Fibroblast of skin of left biceps (primary cell): ENCODE measurements at regions not wholly inside any gene's neighbourhood (a gene's known extent, or its start where the extent isn't known, plus 50 kb on each side); places are given as distances from the start of the nearest gene placed in this dataset.

Experiments used
- DNase-seq, 2 experiments: peaks; one replicate each; pipeline ENCODE4 v3.0.0-alpha.2; 2013; ENCODE audit warnings: low read depth in 2 of 2

- no peak for DNase-seq
Measured at GRCh38 chr9:89792189-89793123, 187.6 kb downstream of the GADD45G start.

- no peak for DNase-seq
Measured at GRCh38 chr9:89793124-89793495, 188.3 kb downstream of the GADD45G start.

DNA sequence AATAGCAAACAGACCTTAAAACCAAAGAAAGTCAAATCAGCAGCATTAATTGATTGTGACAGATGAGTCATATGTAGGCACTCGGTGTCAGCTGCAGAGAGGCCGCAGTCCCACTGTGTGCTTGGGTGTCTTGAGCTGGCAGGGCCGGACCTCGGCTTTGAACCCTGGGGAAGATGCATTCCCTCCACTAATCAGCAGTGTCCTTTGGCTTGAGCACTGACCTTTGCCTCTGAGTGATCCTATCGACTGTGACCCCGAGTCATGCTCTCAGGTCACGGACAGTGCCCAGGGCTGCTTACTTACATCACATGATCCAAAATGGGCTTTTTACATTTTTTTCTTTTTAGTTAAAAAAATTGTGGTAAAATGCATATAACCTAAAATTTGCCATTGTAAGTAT, 188.7 kb downstream of the GADD45G start:
- no peak for DNase-seq

- no peak for DNase-seq
Measured at GRCh38 chr9:89794918-89795317, 190.1 kb downstream of the GADD45G start.

DNA sequence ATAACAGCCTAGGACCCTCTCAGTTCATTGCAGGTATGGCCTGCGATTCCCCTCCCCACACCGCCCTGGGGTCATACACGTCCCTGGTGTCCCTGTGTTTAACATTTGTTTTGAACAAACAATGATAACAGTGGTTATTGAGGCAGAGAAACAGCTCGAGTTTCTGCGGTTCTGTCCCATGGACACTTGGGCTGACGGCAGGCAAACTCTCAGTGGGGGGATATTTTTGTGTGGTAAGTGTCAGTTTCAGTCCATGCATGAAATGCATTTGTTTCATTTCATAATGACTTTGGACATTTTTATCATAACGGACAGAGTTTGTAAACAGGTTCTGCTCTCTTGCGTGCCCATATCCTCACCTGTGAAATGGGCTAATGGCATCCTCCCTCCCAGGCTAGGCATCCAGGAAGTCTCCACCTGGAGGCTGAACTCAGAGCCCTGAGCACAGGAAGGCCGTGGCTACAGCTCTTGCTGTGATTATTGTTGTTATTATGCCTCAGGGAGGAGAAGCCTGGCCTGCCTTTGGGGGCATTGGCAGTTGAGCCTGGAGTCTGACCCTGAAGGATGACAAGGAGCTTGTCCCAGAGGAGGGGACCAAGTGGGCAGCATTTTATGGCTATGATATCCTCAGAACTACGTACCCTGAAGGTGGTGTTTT, 190.9 kb downstream of the GADD45G start:
- DNase-seq, result no peak

- DNase-seq, result no peak
Measured at GRCh38 chr9:89796606-89797005, 191.8 kb downstream of the GADD45G start.

DNA sequence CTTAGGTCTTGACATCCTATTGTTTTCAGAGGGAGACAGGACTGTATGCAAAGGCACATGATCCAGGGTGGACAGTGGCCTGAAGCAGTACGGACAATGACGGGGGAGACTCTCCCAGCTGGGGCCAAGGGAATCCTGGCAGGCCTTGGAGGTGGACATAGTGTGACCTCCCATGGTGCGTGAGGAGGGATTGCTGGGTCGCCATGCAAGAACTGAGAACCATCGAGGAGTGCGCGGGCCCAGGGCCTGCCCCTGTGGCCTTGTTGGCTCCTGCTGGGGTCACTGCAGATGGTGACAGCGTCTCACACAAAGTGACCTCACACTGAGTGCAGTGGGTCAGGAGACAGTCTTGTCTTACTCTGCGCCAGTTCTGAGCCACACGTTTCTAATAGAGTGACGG, 192.4 kb downstream of the GADD45G start:
- no peak for DNase-seq

- DNase-seq, result no peak
Measured at GRCh38 chr9:89797937-89798455, 193.2 kb downstream of the GADD45G start.

- DNase-seq, result no peak
Measured at GRCh38 chr9:89798547-89799120, 193.8 kb downstream of the GADD45G start.

DNA sequence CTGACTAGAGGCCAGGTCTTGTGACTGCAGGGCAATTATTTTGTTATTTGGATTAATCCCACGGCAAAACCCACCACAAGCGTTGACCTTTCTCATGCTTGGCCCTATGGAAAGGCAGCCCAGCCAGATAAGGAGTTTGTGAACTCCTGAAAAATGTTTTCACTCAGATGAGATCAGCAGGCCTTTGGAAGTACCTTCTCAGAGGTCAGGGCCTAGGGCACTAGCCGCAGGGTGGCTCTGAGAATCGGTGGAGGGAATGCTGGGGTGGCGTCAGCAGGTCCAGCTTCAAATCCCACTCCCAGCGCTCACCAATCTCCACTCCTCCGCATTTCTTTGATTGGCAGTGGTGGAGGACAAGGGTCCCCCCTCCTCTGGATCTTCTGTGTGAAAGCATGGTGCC, 194.4 kb downstream of the GADD45G start:
- no peak for DNase-seq

DNA sequence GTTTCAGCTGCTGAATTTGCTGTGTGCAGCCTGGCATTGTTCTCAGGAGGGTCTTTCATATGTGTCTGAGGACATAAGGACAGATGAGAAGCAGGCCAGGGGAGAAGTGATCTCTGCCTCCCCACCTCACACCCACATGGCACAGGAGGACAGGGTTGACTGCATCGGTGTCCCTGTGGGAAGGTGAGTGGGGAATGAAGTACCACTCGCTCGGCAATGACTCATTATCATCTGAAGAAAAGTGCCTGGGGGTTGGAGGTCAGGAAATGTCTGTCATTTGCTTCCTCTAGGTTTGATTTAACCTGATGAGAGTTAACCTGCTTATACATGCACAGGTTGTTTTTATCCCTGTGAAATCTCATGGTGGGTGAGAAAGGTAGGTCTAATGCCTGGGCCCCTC, 195.0 kb downstream of the GADD45G start:
- DNase-seq, result no peak

DNA sequence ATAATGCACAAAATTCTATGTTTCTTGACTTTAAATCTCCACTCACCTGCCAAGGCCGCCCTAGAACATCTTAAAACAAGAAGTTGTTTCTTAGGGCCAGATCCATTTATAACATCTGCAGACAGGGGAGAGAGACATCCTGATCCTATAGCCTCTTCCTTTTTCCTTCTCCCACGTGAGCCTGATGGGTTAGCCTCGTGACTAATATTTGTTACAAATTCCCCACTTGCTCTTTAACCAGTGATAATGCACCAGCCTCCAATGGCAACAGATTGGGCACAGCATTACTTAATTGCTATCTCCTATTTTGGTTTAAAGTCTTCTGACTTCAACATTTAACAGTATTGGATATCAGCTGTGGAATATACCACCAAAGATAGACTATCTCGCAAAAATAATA, 196.5 kb downstream of the GADD45G start:
- no peak for DNase-seq

DNA sequence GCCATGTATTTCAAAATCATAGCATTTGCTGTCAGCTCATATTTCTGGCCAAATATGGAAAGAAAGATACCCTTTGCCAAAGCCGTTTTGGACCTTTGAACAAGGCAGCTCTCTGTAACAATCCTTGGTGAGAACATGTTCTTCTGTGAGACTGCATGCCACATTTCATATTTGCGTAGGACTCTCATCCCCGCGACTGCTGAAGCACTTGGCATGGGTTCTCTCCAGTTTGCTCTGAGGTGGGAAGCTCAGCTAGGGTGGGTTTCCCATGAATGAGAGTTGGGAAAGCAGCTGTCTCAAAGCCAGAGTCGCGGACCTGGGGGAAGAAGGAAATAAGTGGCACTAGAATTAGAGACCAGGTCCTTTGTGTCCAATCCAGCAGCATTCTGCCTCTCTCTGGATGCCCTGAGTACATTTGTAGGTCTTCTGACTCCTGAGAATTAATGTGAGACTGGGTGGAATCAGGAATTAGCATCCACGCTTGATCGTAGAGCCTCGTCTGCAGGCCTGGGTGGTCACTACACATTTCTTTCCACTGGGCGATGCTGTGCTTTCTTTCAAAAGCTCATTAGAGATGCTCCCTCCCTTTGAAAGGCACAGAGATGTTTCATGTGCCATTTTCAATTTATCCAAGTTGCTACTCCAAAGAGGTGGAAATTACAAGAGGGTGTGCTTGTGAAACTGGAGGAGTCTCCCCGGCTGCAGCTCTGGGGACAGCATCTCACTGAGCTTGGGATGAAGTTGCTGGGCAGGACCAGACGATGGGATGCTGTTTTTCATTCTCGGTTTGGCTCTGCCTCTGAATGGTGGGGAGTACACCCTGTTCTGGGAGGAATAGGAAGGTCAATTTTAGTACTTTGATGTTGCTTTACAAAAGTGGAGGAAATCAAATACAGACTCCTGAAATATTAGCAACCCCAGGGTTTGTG, 197.2 kb downstream of the GADD45G start:
- no peak for DNase-seq

DNA sequence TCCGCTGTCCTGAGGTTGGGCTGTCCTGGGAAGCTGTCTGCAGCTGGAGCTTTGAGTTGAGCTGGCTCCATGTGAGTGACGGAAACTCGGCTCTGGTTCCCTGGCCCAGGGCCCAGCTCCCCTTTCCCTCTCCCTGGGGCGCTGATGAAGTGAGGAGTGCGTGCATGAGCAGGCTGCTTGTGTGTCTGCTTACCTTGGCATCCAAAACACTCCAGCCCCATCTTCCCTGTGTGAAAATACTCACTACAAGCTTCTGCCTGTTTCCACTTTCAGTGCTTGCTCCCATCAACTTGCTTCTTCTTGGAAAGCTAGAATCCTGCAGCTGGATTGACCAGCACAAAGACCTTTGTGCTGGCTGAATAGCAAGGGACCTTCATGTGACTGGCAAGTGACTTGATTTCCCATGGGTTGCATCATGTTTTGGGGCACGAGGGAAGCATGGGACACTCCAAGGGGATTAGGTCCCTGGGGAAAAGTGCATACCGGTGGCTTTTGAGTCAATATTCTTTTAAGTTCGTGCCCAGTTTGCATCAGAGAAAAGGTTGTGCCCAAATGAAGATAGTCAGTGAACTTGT, 198.1 kb downstream of the GADD45G start:
- DNase-seq, result peak in 1 of 2 experiments; percentile 49

GRCh38 chr9:89803403-89803802, 198.6 kb downstream of the GADD45G start:
- no peak for DNase-seq

DNA sequence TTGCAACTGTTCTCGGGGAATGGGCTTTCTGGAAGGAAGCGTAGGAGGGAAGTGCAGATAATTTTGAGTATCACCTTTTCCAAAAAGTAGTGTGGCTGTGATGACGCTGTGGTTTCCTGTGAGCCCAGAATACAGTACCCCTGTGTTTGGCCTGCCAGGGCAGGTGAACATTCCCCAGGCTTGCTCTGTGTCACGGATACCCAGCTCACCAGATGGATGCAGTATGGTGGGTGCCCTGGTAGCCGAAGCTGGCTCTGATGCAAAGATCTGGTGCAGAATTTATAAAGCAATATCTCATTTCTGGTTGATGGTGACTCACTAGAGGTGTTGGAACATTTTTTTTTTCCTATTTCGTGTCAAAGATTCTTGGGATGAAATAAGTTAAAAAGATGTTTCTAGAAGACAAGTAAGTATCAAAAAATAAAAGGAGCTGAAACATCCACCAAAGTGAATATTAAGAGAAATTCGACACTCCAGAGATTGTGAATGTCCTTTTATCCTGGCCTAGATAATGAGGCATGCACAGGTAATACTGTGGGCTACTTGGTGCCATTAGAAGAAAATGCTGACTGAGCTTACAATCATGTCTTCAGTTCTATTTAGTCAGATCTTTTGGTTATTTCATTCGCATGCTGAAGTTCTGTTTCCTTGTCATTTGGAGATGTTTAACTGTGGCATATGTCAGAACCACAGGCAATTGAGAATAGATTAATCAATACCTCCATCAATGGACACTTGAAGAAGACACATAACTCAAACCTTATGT, 200.1 kb downstream of the GADD45G start:
- no peak for DNase-seq

GRCh38 chr9:89805571-89806292, 200.9 kb downstream of the GADD45G start:
- DNase-seq, result no peak

- DNase-seq, result no peak
Measured at GRCh38 chr9:89806371-89807100, 201.7 kb downstream of the GADD45G start.

- no peak for DNase-seq
Measured at GRCh38 chr9:89807101-89807395, 202.2 kb downstream of the GADD45G start.
